Keratinocyte (primary cell): ENCODE measurements at regions not wholly inside any gene's neighbourhood (a gene's known extent, or its start where the extent isn't known, plus 50 kb on each side); places are given as distances from the start of the nearest gene placed in this dataset.

Source experiments
- EZH2 ChIP-seq: IDR thresholded peaks from one replicate; pipeline ENCODE4 v1.6.1; 2012; ENCODE audit warnings: inconsistent platforms, mild to moderate bottlenecking, low read length, moderate library complexity
- TF ChIP-seq, protein P1 (sequence below), 3 experiments: IDR thresholded peaks in 1 of 3; conservative IDR thresholded peaks in 1 of 3; optimal IDR thresholded peaks in 1 of 3; 2 replicates in 2 of 3; 3 replicates in 1 of 3; pipeline versions ENCODE3 to v1.5.1; 2011; ENCODE audit warnings: low read length in 3 of 3, mild to moderate bottlenecking in 3 of 3, moderate library complexity in 2 of 3, control low read depth in 1 of 3, inconsistent platforms in 1 of 3; ENCODE audit not compliant: insufficient read depth in 2 of 3; ENCODE audit errors: extremely low read depth in 1 of 3

DNA sequence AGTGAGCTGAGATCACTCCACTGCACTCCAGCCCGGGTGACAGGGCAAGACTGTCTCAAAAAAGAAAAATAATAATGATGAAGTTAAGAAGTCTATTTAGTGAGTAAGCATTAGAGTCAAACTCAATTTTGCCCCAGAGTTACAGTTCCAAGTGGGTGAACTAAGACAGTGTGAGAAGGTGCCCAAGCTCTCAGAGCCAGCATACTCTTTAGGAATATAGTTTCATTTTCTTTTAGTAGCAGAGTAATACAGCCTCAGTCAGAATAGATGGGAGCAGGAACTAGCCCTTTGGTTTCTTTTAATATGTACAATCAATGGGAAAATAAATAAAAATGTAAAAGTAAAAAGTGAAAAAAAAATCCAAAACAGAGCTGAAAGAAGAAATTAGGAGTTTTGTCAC is 87.0 kb upstream of the ADGRF1 start:
- no peak for TF ChIP-seq EZH2
- TF ChIP-seq, protein P1, sequence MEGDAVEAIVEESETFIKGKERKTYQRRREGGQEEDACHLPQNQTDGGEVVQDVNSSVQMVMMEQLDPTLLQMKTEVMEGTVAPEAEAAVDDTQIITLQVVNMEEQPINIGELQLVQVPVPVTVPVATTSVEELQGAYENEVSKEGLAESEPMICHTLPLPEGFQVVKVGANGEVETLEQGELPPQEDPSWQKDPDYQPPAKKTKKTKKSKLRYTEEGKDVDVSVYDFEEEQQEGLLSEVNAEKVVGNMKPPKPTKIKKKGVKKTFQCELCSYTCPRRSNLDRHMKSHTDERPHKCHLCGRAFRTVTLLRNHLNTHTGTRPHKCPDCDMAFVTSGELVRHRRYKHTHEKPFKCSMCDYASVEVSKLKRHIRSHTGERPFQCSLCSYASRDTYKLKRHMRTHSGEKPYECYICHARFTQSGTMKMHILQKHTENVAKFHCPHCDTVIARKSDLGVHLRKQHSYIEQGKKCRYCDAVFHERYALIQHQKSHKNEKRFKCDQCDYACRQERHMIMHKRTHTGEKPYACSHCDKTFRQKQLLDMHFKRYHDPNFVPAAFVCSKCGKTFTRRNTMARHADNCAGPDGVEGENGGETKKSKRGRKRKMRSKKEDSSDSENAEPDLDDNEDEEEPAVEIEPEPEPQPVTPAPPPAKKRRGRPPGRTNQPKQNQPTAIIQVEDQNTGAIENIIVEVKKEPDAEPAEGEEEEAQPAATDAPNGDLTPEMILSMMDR (optimal IDR thresholded peaks at IDR 0.05 in 1 of 3, IDR thresholded peaks at IDR 0.05 in 1 of 3, conservative IDR thresholded peaks at IDR 0.05 in 1 of 3; ENCODE audit: extremely low read depth in 1 of 3, insufficient read depth in 2 of 3, low read length in 3 of 3) = no peak
